ENCODE measurements at regions not wholly inside any gene's neighbourhood (a gene's known extent, or its start where the extent isn't known, plus 50 kb on each side); places are given as distances from the start of the nearest gene placed in this dataset.
"Not testable (repeated sequence)": the region's sequence is repeated elsewhere in the genome, so short reads cannot be mapped to it uniquely, and the experiment has no call there.

DNA sequence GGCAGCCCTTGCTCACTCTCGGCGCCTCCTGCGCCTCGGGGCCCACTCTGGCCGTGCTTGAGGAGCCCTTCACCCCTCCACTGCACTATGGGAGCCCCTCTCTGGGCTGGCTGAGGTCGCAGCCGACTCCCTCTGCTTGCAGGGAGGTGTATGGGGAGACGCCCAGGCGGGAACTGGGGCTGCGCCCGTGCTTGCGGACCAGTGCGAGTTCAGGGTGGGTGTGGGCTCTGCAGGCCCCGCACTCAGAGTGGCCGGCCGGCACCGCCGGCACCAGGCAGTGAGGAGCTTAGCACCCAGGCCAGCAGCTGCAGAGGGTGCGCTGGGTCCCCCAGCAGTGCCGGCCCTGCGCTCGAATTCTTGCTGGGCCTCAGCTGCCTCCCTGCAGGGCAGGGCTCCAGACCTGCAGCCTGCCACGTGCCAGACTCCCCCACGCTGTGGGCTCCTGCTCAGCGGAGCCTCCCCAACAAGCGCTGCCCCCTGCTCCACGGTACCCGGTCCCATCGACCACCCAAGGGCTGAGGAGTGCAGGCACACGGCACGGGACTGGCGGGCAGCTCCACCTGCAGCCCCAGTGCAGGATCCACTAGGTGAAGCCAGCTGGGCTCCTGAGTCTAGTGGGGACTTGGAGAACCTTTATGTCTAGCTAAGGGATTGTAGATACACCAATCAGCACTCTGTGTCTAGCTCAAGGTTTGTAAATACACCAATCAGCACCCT is 54.0 kb upstream of the WWC2 start:
- DNase-seq (ENCODE audit: low read depth) = not testable (repeated sequence)

DNA sequence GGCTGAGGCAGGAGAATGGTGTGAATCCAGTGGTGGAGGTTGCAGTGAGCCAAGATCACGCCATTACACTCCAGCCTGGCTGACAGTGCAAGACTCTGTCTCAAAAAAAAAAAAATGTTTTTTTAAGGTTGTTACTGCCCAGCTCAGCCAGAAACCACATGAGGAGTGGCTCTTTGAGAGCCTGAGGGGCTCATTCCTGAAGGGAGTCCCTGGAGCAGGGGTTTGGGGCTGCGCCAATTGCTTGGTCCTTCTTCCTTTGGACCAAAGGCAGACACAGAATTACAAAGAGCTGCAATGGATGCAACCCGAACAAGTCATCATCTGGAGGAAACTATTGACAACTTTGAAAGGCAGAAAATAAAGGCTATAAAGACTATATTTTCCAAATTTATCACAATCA is 60.6 kb upstream of the WWC2 start:
- DNase-seq (ENCODE audit: low read depth) = peak; percentile 56

DNA sequence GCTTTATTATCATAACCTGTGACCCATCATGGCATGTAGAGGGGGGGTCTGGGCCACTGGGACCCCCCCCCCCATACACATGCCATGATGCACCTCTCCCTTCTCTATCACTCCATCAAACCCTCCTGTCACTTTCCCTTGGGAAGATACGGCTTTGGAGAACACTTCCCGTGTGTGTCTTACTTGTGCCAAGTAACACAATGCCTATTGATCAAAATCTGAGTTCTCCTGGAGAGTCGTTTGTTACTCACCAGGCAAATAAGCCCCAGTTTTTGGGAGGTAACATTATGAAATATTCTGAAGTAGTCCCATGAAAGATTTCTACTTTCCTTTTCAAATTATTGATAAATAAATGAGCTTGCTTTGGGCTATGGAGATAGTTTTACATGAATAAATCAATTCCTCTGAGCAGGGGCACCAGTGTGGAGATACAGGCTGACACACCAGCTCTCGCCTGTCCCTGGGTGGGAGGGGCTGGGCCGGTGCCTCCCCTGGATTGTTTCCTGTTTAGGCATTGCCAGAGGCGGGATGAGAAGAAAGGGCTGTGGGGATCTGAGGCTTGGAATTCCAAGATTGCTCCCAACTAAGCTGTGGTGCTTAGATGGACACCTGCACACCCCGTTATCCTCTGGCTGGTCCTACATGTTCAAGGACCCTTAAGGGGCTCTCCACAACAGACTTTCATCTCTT is 63.2 kb upstream of the WWC2 start:
- DNase-seq (ENCODE audit: low read depth) = no peak

GRCh38 chr4:183035256-183035655 is 63.8 kb upstream of the WWC2 start:
- no peak for DNase-seq (ENCODE audit: low read depth)

GRCh38 chr4:183030823-183031222 is 68.2 kb upstream of the WWC2 start:
- DNase-seq (ENCODE audit: low read depth) = no peak

DNA sequence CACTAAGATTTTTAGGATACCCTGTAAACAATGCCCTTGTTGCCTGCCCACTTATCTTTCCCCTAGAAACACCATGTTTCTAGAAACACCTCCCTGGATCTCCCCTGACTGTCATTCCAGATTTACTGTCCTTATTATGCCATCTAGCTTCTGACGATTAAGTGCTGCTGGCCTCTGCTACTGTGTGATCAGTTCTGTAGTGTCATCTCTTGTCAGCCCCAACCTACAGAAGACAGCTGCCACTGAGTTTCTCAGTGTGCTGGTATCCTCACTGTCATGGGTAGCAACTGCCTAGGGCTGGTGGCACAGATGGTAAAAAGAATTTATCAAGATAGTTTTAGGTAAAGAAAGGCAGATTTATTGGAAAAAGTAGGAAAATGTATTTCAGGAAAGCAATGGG is 68.7 kb upstream of the WWC2 start:
- no peak for DNase-seq (ENCODE audit: low read depth)

- no peak for DNase-seq (ENCODE audit: low read depth)
Observed at GRCh38 chr4:183029365-183029764, 69.7 kb upstream of the WWC2 start.

DNA sequence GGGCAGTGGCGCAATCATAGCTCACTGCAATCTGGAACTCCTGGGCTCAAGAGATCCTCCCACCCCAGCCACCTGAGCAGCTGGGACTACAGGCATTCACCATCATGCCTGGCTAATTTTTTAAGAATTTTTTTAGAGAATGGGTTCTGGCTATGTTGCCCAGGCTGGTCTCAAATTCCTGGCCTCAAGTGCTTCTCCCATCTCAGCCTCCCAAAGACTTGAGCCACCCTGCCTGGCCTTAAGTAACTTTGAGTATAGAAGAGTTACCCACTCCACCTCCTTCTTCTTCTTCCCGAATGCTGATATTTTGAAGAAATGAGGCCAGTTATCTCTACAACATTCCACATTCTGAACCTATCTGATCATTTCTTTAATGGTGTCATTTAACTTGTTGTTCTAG is 72.4 kb upstream of the WWC2 start:
- no peak for DNase-seq (ENCODE audit: low read depth)

- DNase-seq (ENCODE audit: low read depth) = no peak
Observed at GRCh38 chr4:183022617-183023016, 76.4 kb upstream of the WWC2 start.

GRCh38 chr4:183017962-183018361 is 81.1 kb upstream of the WWC2 start:
- DNase-seq (ENCODE audit: low read depth) = no peak

DNA sequence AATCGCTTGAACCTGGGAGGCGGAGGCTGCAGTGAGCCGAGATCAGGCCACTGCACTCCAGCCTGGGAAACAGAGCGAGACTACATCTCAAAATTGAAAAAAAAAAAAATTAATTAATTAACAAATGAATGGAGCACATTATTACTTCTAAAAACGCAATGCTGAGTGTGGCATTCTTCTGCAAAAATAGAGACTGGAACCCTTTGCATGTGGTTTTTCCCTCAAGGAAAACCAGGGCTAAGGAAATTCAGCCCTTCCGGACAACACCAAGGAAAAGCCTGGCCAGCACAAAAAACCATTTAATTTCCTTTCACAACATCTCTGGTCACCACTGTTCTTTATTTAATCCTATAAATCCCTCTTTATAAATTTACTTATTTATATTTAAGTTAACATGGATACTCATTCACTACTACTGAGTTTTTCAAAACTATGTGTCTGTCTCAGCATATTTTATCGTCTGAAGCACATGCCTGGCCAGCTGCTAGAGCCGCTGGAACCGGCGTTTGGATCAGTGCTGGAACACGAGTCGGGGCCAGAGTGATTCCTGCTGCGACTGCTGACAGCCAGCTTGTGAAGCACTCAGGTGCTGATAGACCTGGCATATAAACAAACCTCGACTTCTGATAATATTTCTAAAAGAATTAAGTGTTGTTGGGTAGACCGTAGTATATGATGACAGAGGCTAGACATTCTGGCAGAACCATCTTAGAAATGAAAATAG is 84.5 kb upstream of the WWC2 start:
- DNase-seq (ENCODE audit: low read depth) = no peak

DNA sequence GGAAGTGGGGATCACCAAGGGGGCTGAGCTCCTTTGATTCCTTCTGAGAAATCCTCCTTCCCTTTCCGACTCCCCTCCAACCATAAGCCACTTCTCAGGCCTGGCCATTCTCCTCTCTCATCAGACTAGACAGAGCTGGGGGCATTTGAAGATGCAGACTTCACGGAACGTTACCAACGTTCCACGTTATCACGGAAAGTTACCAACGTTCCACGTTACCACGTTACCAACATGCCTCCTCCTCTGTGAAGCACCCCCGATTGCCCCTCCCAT is 85.4 kb upstream of the WWC2 start:
- DNase-seq (ENCODE audit: low read depth) = no peak

- no peak for DNase-seq (ENCODE audit: low read depth)
Observed at GRCh38 chr4:183012879-183013729, 86.0 kb upstream of the WWC2 start.

DNA sequence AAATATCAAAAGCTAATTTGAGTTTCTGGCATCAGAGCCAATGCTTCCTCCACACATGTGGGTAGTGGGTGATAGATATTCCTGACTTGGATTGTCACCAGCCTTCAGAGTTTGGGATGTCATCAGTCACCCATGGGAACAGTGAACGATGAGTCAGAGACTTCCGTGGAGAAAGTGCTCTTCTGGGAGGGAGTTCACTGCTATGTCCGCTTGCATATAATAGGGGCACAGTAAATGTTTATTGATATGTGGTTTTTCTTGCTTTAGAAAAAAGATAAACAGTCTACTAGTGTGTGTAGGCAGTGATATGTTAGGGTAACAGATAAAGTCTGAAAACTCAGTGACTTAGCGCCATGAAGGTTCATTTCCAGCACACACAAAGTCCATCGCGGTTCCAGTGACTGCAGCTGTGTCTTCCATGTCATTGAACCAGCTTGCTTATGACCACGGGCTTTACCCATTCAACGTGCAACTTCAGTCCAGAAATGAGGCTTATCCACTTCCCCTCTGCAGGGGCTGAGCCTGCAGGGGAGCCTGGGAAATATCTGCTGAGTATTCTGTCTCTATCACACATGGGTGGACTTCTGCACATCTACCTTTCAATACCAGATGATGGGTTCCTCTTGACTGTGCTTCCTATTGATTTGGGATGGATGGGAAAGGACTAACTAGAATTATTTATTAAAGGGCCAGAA is 87.7 kb upstream of the WWC2 start:
- DNase-seq (ENCODE audit: low read depth) = peak; percentile 79

- DNase-seq (ENCODE audit: low read depth) = no peak
Observed at GRCh38 chr4:183008492-183008891, 90.6 kb upstream of the WWC2 start.

DNA sequence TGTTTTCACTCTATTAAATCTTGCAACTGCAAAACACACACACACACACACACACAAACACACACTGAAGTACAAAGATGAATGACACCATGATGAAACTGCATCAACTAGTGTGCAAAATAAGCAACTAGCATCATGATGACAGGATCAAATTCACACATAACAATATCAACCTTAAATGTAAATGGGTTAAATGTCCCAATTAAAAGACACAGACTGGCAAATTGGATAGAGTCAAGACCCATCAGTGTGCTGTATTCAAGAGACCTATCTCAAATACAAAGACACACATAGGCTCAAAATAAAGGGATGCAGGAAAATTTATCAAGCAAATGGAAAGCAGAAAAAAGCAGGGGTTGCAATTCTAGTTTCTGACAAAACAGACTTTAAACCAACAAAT is 87.2 kb upstream of the DCTD start:
- DNase-seq (ENCODE audit: low read depth) = not testable (repeated sequence)

DNA sequence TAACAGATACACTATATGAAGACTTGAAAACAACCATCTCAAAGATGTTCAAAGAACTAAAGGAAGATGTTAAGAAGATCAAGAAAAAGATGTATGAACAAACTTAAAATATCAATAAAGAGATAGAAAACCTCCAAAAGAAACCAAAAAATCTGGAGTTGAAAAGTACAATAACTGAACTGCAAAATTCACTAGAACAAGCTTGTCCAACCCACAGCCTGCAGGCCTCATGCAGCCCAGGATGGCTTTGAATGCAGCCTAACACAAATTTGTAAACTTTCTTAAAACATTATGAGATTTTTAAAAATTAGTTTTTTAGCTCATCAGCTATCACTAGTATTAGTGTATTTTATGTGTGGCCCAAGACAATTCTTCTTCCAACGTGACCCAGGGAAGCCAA is 77.0 kb upstream of the DCTD start:
- no peak for DNase-seq (ENCODE audit: low read depth)

- peak; percentile 82 for DNase-seq (ENCODE audit: low read depth)
Observed at GRCh38 chr4:182978152-182978827, 61.1 kb upstream of the DCTD start.

- peak; percentile 92 for DNase-seq (ENCODE audit: low read depth)
Observed at GRCh38 chr4:182975806-182976205, 58.6 kb upstream of the DCTD start.

DNA sequence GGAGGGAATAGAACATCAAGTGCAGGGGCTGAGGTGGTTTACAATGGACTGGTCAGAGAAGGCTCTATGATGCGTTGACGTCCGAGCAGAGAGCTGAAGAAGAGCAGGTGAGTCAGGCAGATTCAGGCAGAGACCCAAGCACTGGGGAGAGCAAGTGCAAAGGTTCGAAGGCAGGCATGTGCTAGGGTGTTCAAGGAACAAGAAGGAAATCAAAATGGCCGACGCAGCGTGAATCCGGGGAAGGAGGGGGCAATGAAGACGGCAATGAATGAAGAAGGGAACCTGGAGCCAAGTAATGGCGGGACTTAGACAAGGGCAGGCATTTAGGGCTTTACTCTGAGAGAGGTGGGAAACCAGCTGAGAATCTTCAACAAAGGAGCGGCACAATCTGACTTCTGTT is 56.8 kb upstream of the DCTD start:
- no peak for DNase-seq (ENCODE audit: low read depth)

DNA sequence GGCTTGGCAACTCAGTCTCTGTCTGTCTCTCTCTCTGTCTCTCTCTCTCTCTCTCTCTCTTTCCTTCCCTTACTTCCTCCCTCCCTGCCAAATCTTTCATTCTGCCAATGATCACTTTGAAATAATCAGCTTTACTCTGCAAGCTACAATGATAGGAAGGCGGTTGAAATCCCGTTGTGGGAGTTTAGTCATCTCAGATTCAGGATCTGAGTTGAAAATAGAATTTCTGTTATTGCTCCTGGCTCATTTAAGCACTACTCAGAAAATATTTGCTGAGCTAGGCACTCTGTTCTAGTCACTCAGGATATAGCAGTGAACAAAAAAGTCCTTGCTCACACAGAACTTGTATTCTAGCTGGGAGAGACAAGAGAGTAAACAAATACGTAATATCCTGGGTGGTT is 56.3 kb upstream of the DCTD start:
- peak; percentile 34 for DNase-seq (ENCODE audit: low read depth)
